NB4 (cell line): ENCODE measurements at regions not wholly inside any gene's neighbourhood (a gene's known extent, or its start where the extent isn't known, plus 50 kb on each side); places are given as distances from the start of the nearest gene placed in this dataset.
"Not testable (repeated sequence)": the region's sequence is repeated elsewhere in the genome, so short reads cannot be mapped to it uniquely, and the experiment has no call there.

Experiments
- DNase-seq: peaks from one replicate; pipeline ENCODE4 v3.0.0; 2010; ENCODE audit warnings: low read depth
- H3K4me3 ChIP-seq: one replicate; pipeline ENCODE4 v1.5.1; 2011; ENCODE audit warnings: mild to moderate bottlenecking, low read depth, low read length, moderate library complexity
- MYC ChIP-seq: IDR thresholded peaks from 2 replicates; pipeline ENCODE4 v1.6.1; 2011; ENCODE audit warnings: low read depth, low read length
- POLR2A ChIP-seq: IDR thresholded peaks from 2 replicates; pipeline ENCODE4 v1.6.1; 2011; ENCODE audit warnings: mild to moderate bottlenecking; ENCODE audit not compliant: insufficient read length; ENCODE audit errors: extremely low read depth
- TF ChIP-seq, protein P1 (sequence below): IDR thresholded peaks from 2 replicates; pipeline ENCODE4 v1.6.1; 2011; ENCODE audit warnings: low read depth, low read length
- TF ChIP-seq, protein P2 (sequence below): IDR thresholded peaks from one replicate; pipeline ENCODE4 v1.5.1; 2012; ENCODE audit warnings: low read depth, low read length

DNA sequence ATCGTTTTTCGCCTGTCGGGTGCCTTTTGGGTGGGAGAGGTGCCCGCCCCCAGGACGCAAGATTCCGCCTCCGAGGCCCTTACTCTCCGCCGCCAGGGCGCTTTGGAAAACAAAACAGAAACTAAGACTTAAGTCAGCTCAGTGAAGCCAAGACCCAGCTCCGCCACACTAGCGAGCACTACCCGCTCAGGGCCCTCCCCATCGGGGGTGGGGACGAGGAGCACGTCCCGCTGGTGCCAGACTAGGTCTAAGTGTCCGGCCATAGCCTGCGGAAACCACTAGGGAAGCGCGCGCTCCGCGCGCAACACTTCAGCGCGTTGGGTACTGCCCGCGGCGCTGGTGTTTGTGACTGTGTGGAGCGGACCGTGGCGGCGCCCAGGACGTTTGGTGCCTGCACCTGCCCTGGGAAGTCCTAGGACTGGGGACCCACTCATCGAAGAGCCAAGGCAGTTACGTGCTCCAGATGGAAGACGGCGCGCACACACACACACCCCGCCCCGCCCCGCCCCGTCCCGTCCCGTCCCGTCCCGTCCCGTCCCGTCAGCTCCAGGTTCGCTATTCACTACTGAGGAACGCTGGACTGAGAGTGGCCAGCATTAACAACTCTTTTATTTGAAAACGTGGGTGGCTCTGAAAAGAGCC, 57.6 kb upstream of the BOLA1 start:
- H3K4me3 ChIP-seq, DNase-seq: not testable (repeated sequence)

DNA sequence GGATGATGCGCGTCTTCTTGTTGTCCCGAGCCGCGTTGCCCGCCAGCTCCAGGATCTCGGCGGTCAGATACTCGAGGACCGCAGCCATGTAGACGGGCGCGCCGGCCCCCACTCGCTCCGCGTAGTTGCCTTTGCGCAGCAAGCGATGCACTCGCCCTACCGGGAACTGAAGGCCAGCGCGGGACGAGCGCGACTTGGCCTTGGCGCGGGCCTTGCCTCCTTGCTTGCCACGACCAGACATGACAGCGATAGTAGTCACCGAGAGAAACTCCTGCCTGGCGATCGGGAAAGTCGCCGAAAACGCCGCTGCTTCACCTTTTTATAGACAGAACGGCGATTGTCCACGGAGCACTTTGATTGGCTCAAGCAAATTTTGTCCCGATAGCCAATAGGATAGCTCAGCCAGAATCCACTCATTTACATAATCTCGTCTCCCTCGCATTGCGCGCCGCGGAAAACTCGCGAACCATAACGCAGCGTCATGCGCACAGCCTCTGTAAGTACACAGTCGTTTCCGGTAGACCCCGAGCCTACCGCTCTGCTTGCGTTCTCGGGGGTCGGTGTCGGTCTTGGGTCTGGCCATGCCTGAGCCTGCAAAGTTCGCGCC, 56.8 kb upstream of the BOLA1 start:
- not testable (repeated sequence) for H3K4me3 ChIP-seq, DNase-seq

DNA sequence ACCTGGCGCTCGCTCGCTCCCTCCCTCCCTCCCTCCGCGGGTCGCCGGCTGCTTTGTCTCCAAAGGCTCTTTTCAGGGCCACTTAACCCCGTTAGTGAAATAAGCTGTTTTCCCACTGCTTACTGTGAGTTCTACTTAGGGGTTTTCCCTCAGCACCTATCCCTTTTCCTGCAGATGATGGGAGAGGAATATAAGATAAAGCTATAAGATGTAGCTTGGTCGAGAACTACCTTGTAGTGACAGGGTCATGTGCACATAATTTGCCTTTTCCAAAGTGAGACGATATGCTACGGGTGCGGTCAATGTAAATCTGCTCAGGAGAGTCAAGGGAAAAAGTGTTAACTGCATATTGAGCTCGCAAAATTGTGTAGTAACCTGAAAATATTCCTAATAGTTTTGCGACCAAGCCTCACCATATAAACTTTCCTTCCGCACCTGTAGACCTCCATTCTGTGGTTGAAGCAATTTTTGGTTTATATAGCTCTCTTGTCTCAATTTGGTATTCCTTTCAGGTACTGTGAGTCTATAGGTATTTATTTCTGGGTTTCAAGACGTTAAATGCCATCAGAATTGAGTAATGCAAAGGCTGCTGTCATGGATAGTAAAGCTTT, 55.8 kb upstream of the BOLA1 start:
- TF ChIP-seq, protein P1, sequence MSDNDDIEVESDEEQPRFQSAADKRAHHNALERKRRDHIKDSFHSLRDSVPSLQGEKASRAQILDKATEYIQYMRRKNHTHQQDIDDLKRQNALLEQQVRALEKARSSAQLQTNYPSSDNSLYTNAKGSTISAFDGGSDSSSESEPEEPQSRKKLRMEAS = no peak
- peak; percentile 22 for TF ChIP-seq POLR2A
- DNase-seq = peak; percentile 38
- peak overlapping the region; percentile 83 for H3K4me3 ChIP-seq

DNA sequence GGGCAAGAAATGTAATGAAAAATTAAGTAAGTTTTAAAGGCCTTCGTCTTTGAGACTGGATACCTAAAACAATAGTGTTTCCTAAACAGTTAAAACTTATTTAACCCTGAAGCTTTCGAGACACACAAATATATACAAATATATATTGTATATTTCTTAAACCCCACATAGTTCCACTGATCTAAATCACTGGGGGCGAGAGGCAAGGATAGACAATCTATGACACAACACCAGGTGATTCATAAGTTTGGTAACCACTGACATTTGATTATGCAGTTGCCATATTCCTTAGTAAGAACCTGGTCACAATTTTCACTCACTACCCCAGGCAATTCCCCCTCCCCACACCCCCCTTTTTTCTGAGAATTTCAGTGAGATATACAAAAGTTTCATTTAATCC, 55.3 kb upstream of the BOLA1 start:
- TF ChIP-seq, protein P2, sequence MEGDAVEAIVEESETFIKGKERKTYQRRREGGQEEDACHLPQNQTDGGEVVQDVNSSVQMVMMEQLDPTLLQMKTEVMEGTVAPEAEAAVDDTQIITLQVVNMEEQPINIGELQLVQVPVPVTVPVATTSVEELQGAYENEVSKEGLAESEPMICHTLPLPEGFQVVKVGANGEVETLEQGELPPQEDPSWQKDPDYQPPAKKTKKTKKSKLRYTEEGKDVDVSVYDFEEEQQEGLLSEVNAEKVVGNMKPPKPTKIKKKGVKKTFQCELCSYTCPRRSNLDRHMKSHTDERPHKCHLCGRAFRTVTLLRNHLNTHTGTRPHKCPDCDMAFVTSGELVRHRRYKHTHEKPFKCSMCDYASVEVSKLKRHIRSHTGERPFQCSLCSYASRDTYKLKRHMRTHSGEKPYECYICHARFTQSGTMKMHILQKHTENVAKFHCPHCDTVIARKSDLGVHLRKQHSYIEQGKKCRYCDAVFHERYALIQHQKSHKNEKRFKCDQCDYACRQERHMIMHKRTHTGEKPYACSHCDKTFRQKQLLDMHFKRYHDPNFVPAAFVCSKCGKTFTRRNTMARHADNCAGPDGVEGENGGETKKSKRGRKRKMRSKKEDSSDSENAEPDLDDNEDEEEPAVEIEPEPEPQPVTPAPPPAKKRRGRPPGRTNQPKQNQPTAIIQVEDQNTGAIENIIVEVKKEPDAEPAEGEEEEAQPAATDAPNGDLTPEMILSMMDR = no peak
- TF ChIP-seq, protein P1 = no peak
- no peak for TF ChIP-seq POLR2A
- TF ChIP-seq MYC = no peak
- DNase-seq = peak; percentile 69
- peak overlapping the region; percentile 83 for H3K4me3 ChIP-seq

DNA sequence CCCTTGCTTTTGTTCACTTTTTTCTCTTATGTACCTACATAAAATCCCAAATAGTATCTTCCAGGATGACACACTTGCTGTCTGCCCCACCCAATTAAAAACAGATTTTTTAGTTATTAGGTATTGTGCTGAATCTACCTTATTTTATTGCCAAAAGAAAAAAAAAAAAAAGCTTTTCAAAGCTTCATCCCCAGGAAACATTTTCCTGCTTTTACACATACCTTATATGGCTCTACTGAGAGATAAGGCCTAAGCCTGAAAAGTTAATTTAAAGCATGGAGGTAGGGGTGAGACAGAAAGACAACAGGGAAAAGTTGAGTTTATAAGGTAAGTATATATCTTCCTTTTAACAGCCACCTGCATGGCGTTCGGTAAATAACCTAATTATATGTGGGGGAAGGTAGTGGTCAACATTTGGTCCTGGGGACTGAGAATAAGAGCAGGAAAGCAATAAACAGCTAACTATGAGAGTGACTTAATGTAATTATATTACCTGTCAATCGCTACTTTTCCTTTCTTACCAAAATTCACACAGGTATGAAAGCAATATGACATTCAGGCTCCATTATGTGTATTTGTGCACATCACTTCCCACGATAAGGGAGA, 54.6 kb upstream of the BOLA1 start:
- no peak for DNase-seq
- H3K4me3 ChIP-seq = peak overlapping the region; percentile 83
- TF ChIP-seq MYC (no peak), POLR2A (no peak)
- TF ChIP-seq, protein P2 = no peak
- TF ChIP-seq, protein P1 = no peak

DNA sequence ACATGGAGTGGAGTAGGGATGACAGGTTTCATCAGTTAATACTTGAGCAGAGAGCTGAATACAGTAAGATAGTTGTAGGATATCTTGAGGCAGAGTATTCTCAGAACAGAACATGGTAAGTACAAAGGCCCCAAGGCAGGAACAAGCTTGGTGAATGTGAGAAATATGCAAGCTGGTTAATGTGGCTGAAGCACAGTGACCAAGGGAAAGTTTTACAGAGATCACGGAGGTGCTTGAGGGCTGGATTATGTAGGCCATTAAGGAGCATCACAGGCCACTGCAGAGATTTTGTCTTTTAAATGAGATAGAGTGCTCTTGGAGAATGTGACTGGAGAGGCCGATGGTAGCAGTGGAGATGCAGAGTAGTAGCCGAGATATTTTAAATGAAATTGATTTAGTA, 54.0 kb upstream of the BOLA1 start:
- TF ChIP-seq, protein P1 = no peak
- TF ChIP-seq, protein P2 = no peak
- TF ChIP-seq MYC (no peak), POLR2A (no peak)
- DNase-seq = peak; percentile 7
- no peak overlapping the region for H3K4me3 ChIP-seq

DNA sequence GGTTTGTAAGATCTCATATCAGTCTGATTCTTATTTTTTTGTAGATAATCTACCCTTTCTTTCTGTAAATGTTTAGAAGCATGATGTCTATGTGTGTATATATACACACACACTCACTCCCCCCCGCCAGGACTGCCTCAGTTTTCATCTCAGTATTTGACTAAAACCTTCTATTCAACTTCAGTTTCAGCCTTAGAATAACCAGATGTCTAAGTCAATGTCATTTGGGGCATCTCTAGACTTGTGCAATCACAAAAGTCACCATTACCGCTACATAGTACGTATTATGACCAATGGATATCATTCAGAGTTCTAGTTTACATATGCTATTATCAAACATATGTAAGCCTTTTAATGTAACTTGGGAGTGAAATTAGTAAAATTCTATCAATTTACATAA, 53.3 kb upstream of the BOLA1 start:
- no peak overlapping the region for H3K4me3 ChIP-seq
- TF ChIP-seq MYC = no peak
- TF ChIP-seq, protein P1 = no peak
- no peak for TF ChIP-seq POLR2A
- TF ChIP-seq, protein P2 = no peak

More for the DNA sequence above, 53.3 kb upstream of the BOLA1 start:
- peak; percentile 23 for DNase-seq
